Neural progenitor cell (in vitro differentiated cells): ENCODE measurements at regions not wholly inside any gene's neighbourhood (a gene's known extent, or its start where the extent isn't known, plus 50 kb on each side); places are given as distances from the start of the nearest gene placed in this dataset.

Source experiments
- DNase-seq: peaks from one replicate; pipeline ENCODE4 v3.0.0-alpha.2; 2016; ENCODE audit warnings: low spot score
- H2AFZ ChIP-seq: fragments of 200-600 bp; sonication (generic); replicated peaks from 2 replicates; pipeline ENCODE4 v1.6.1; 2016; ENCODE audit warnings: antibody characterized with exemption
- H3F3A ChIP-seq: fragments of 200-600 bp; sonication (generic); 2 replicates; pipeline ENCODE4 v1.6.1; 2016; ENCODE audit warnings: antibody characterized with exemption, low read depth
- H3K27ac ChIP-seq: fragments of 200-600 bp; sonication (generic); 2 replicates; pipeline ENCODE4 v1.5.1; 2016; ENCODE audit warnings: mild to moderate bottlenecking
- H3K27me3 ChIP-seq: fragments of 200-600 bp; sonication (generic); 2 replicates; pipeline ENCODE4 v1.6.1; 2016; ENCODE audit warnings: mild to moderate bottlenecking, moderate library complexity
- H3K36me3 ChIP-seq: fragments of 200-600 bp; sonication (generic); 2 replicates; pipeline ENCODE4 v1.5.1; 2016
- H3K4me1 ChIP-seq: fragments of 200-600 bp; sonication (generic); 2 replicates; pipeline ENCODE4 v1.6.1; 2016; ENCODE audit warnings: mixed run types
- H3K4me2 ChIP-seq: fragments of 200-600 bp; sonication (generic); 2 replicates; pipeline ENCODE4 v1.6.1; 2016
- H3K4me3 ChIP-seq: fragments of 200-600 bp; sonication (generic); 2 replicates; pipeline ENCODE4 v1.5.1; 2016
- H3K79me2 ChIP-seq: fragments of 200-600 bp; sonication (generic); 2 replicates; pipeline ENCODE4 v1.6.1; 2016; ENCODE audit warnings: low read depth
- H3K9ac ChIP-seq: fragments of 200-600 bp; sonication (generic); 2 replicates; pipeline ENCODE4 v1.6.1; 2016
- H3K9me3 ChIP-seq: fragments of 200-600 bp; sonication (generic); 2 replicates; pipeline ENCODE4 v1.5.1; 2016; ENCODE audit warnings: low read depth
- H4K20me1 ChIP-seq: fragments of 200-600 bp; sonication (generic); 2 replicates; pipeline ENCODE4 v1.6.1; 2016; ENCODE audit warnings: low read depth
- H3K27ac Mint-ChIP-seq: 3 replicates; pipeline ENCODE4 v1.8.0; 2021; ENCODE audit warnings: mixed read lengths
- H3K27me3 Mint-ChIP-seq: 2 replicates; pipeline ENCODE4 v1.8.0; 2022; ENCODE audit warnings: low read depth, mild to moderate bottlenecking, inconsistent platforms, moderate library complexity, mixed read lengths; ENCODE audit not compliant: insufficient read depth
- H3K36me3 Mint-ChIP-seq: 3 replicates; pipeline ENCODE4 v1.8.0; 2021; ENCODE audit warnings: mixed read lengths
- H3K4me1 Mint-ChIP-seq: 3 replicates; pipeline ENCODE4 v1.8.0; 2021; ENCODE audit warnings: mixed read lengths
- H3K4me3 Mint-ChIP-seq: 3 replicates; pipeline ENCODE4 v1.8.0; 2021; ENCODE audit warnings: mild to moderate bottlenecking, moderate library complexity, mixed read lengths
- H3K9me3 Mint-ChIP-seq: 3 replicates; pipeline ENCODE4 v1.8.0; 2020; ENCODE audit warnings: mixed read lengths
- EZH2 ChIP-seq: fragments of 200-600 bp; sonication (generic); IDR thresholded peaks from 2 replicates; pipeline ENCODE4 v1.6.1; 2017; ENCODE audit warnings: antibody characterized with exemption, mild to moderate bottlenecking, moderate library complexity
- EZH2phosphoT487 ChIP-seq: fragments of 200-600 bp; sonication (generic); IDR thresholded peaks from 2 replicates; pipeline ENCODE4 v1.6.1; 2017; ENCODE audit warnings: antibody characterized with exemption
- TF ChIP-seq, protein P1 (sequence below): fragments of 200-600 bp; sonication (generic); IDR thresholded peaks from 2 replicates; pipeline ENCODE4 v1.5.1; 2017; ENCODE audit warnings: antibody characterized with exemption, mild to moderate bottlenecking

- no peak overlapping the region for H3K4me3 Mint-ChIP-seq
- Histone ChIP-seq H2AFZ (no peak overlapping the region), H3K9ac (no peak overlapping the region), H3K4me2 (no peak overlapping the region), H3K27ac (no peak overlapping the region), H4K20me1 (no peaks in the 10 kb centered on the region), H3K36me3 (no peaks in the 10 kb centered on the region), H3K4me3 (no peak overlapping the region), H3K27me3 (no peaks in the 10 kb centered on the region), H3F3A (no peaks in the 10 kb centered on the region), H3K79me2 (no peaks in the 10 kb centered on the region), H3K4me1 (no peaks in the 10 kb centered on the region), H3K9me3 (no peaks in the 10 kb centered on the region)
- H3K36me3 Mint-ChIP-seq, result no peaks in the 10 kb centered on the region
- no peaks in the 10 kb centered on the region for H3K27me3 Mint-ChIP-seq
- TF ChIP-seq, protein P1, sequence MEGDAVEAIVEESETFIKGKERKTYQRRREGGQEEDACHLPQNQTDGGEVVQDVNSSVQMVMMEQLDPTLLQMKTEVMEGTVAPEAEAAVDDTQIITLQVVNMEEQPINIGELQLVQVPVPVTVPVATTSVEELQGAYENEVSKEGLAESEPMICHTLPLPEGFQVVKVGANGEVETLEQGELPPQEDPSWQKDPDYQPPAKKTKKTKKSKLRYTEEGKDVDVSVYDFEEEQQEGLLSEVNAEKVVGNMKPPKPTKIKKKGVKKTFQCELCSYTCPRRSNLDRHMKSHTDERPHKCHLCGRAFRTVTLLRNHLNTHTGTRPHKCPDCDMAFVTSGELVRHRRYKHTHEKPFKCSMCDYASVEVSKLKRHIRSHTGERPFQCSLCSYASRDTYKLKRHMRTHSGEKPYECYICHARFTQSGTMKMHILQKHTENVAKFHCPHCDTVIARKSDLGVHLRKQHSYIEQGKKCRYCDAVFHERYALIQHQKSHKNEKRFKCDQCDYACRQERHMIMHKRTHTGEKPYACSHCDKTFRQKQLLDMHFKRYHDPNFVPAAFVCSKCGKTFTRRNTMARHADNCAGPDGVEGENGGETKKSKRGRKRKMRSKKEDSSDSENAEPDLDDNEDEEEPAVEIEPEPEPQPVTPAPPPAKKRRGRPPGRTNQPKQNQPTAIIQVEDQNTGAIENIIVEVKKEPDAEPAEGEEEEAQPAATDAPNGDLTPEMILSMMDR, result no peak
- TF ChIP-seq EZH2, result no peak
- no peak for TF ChIP-seq EZH2phosphoT487
- H3K4me1 Mint-ChIP-seq, result peaks cover 10% of the 10 kb centered on the region
- H3K27ac Mint-ChIP-seq, result no peak overlapping the region
- H3K9me3 Mint-ChIP-seq, result no peaks in the 10 kb centered on the region
- no peak for DNase-seq
Measured at GRCh38 chr14:95444132-95445129, 72.0 kb downstream of the SYNE3 start.

- H2AFZ ChIP-seq, result no peak overlapping the region
- H3K4me1 ChIP-seq, result no peaks in the 10 kb centered on the region
- peaks cover 10% of the 10 kb centered on the region for H3K4me1 Mint-ChIP-seq
- no peaks in the 10 kb centered on the region for H4K20me1 ChIP-seq
- H3K36me3 ChIP-seq, result no peaks in the 10 kb centered on the region
- H3F3A ChIP-seq, result no peaks in the 10 kb centered on the region
- H3K4me2 ChIP-seq, result no peak overlapping the region
- H3K9me3 ChIP-seq, result no peaks in the 10 kb centered on the region
- no peak overlapping the region for H3K27ac Mint-ChIP-seq
- H3K4me3 Mint-ChIP-seq, result no peak overlapping the region
- H3K79me2 ChIP-seq, result no peaks in the 10 kb centered on the region
- peak; percentile 87 for DNase-seq
- no peaks in the 10 kb centered on the region for H3K36me3 Mint-ChIP-seq
- no peak overlapping the region for H3K9ac ChIP-seq
- TF ChIP-seq EZH2 (no peak), EZH2phosphoT487 (no peak)
- TF ChIP-seq, protein P1, result peak; percentile 90
- H3K4me3 ChIP-seq, result no peak overlapping the region
- no peaks in the 10 kb centered on the region for H3K9me3 Mint-ChIP-seq
- H3K27me3 Mint-ChIP-seq, result no peaks in the 10 kb centered on the region
- no peak overlapping the region for H3K27ac ChIP-seq
- no peaks in the 10 kb centered on the region for H3K27me3 ChIP-seq
Measured at GRCh38 chr14:95442633-95443021, 73.8 kb downstream of the SYNE3 start.

GRCh38 chr14:95442016-95442632, 74.3 kb downstream of the SYNE3 start:
- no peaks in the 10 kb centered on the region for H3K27me3 Mint-ChIP-seq
- no peaks in the 10 kb centered on the region for H4K20me1 ChIP-seq
- no peak overlapping the region for H3K4me3 Mint-ChIP-seq
- no peaks in the 10 kb centered on the region for H3F3A ChIP-seq
- no peak overlapping the region for H3K9ac ChIP-seq
- H3K36me3 Mint-ChIP-seq, result no peaks in the 10 kb centered on the region
- H3K79me2 ChIP-seq, result no peaks in the 10 kb centered on the region
- H3K36me3 ChIP-seq, result no peaks in the 10 kb centered on the region
- H3K4me1 ChIP-seq, result no peaks in the 10 kb centered on the region
- H3K9me3 ChIP-seq, result no peaks in the 10 kb centered on the region
- no peaks in the 10 kb centered on the region for H3K27me3 ChIP-seq
- DNase-seq, result no peak
- no peak overlapping the region for H3K27ac ChIP-seq
- no peak for TF ChIP-seq EZH2
- TF ChIP-seq EZH2phosphoT487, result no peak
- TF ChIP-seq, protein P1, result no peak
- no peaks in the 10 kb centered on the region for H3K9me3 Mint-ChIP-seq
- no peak overlapping the region for H3K4me3 ChIP-seq
- H3K4me1 Mint-ChIP-seq, result peaks cover 10% of the 10 kb centered on the region
- H3K4me2 ChIP-seq, result no peak overlapping the region
- H3K27ac Mint-ChIP-seq, result no peak overlapping the region
- no peak overlapping the region for H2AFZ ChIP-seq
